Keratinocyte (primary cell): ENCODE measurements at regions not wholly inside any gene's neighbourhood (a gene's known extent, or its start where the extent isn't known, plus 50 kb on each side); places are given as distances from the start of the nearest gene placed in this dataset.

ENCODE experiments used
- EZH2 ChIP-seq: IDR thresholded peaks from one replicate; pipeline ENCODE4 v1.6.1; 2012; ENCODE audit warnings: inconsistent platforms, mild to moderate bottlenecking, low read length, moderate library complexity
- TF ChIP-seq, protein P1 (sequence below), 3 experiments: IDR thresholded peaks in 1 of 3; conservative IDR thresholded peaks in 1 of 3; optimal IDR thresholded peaks in 1 of 3; 2 replicates in 2 of 3; 3 replicates in 1 of 3; pipeline versions ENCODE3 to v1.5.1; 2011; ENCODE audit warnings: low read length in 3 of 3, mild to moderate bottlenecking in 3 of 3, moderate library complexity in 2 of 3, control low read depth in 1 of 3, inconsistent platforms in 1 of 3; ENCODE audit not compliant: insufficient read depth in 2 of 3; ENCODE audit errors: extremely low read depth in 1 of 3

DNA sequence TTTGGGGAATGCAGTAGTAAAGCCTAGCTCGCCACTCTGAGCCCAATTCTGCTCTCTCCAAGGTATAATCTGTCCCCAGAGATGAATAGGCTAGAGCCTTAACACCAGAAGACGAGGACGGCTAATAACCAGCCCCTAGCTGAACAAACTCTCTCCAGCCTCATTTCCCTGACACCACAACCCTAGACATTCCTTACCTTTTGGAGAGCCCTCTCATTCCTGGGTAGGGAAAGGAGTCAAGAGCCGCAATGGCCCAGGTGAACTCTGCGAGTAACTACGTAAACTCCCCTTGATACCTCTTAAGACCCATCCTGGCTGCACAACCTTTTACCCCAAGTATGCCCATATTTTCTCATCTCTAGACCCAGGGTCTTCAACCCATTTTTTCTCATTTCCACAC, 722.9 kb downstream of the BCL11A start:
- TF ChIP-seq, protein P1, sequence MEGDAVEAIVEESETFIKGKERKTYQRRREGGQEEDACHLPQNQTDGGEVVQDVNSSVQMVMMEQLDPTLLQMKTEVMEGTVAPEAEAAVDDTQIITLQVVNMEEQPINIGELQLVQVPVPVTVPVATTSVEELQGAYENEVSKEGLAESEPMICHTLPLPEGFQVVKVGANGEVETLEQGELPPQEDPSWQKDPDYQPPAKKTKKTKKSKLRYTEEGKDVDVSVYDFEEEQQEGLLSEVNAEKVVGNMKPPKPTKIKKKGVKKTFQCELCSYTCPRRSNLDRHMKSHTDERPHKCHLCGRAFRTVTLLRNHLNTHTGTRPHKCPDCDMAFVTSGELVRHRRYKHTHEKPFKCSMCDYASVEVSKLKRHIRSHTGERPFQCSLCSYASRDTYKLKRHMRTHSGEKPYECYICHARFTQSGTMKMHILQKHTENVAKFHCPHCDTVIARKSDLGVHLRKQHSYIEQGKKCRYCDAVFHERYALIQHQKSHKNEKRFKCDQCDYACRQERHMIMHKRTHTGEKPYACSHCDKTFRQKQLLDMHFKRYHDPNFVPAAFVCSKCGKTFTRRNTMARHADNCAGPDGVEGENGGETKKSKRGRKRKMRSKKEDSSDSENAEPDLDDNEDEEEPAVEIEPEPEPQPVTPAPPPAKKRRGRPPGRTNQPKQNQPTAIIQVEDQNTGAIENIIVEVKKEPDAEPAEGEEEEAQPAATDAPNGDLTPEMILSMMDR (optimal IDR thresholded peaks at IDR 0.05 in 1 of 3, IDR thresholded peaks at IDR 0.05 in 1 of 3, conservative IDR thresholded peaks at IDR 0.05 in 1 of 3; ENCODE audit: extremely low read depth in 1 of 3, insufficient read depth in 2 of 3, low read length in 3 of 3), result no peak
- TF ChIP-seq EZH2, result no peak
